Effector memory CD4-positive, alpha-beta T cell (primary cell): ENCODE measurements at regions not wholly inside any gene's neighbourhood (a gene's known extent, or its start where the extent isn't known, plus 50 kb on each side); places are given as distances from the start of the nearest gene placed in this dataset.

Source experiments
- DNase-seq, 3 donors: peaks; one replicate each; pipeline ENCODE4 v3.0.0-alpha.2; 2020
- H3K27ac ChIP-seq: 2 replicates; pipeline ENCODE4 v1.7.0; 2013; ENCODE audit warnings: mild to moderate bottlenecking, low read length, moderate library complexity; ENCODE audit not compliant: insufficient read depth, poor library complexity, severe bottlenecking
- H3K27me3 ChIP-seq: replicated peaks from 2 replicates; pipeline ENCODE4 v1.7.0; 2013; ENCODE audit warnings: mild to moderate bottlenecking, low read length; ENCODE audit not compliant: insufficient read depth, control insufficient read depth, poor library complexity, severe bottlenecking
- H3K36me3 ChIP-seq: 2 replicates; pipeline ENCODE4 v1.7.0; 2013; ENCODE audit warnings: mild to moderate bottlenecking, low read length, moderate library complexity; ENCODE audit not compliant: control insufficient read depth, insufficient read depth
- H3K4me1 ChIP-seq: 2 replicates; pipeline ENCODE4 v1.7.0; 2013; ENCODE audit warnings: low read length, mild to moderate bottlenecking; ENCODE audit not compliant: control insufficient read depth, insufficient read depth, poor library complexity, severe bottlenecking
- H3K4me3 ChIP-seq: 2 replicates; pipeline ENCODE4 v1.7.0; 2013; ENCODE audit warnings: low read length, low read depth, mild to moderate bottlenecking; ENCODE audit not compliant: insufficient read depth, poor library complexity, severe bottlenecking
- H3K9me3 ChIP-seq: 2 replicates; pipeline ENCODE4 v1.7.0; 2013; ENCODE audit warnings: mild to moderate bottlenecking, low read length, moderate library complexity; ENCODE audit not compliant: control insufficient read depth

- H3K4me1 ChIP-seq, result no peaks in the 10 kb centered on the region
- H3K4me3 ChIP-seq, result no peak overlapping the region
- no peaks in the 10 kb centered on the region for H3K9me3 ChIP-seq
- DNase-seq, result no peak
- H3K27me3 ChIP-seq, result no peaks in the 10 kb centered on the region
- no peak overlapping the region for H3K27ac ChIP-seq
- H3K36me3 ChIP-seq, result no peaks in the 10 kb centered on the region
Measured at GRCh38 chr2:145198555-145198954, 678.6 kb upstream of the ZEB2 start.

DNA sequence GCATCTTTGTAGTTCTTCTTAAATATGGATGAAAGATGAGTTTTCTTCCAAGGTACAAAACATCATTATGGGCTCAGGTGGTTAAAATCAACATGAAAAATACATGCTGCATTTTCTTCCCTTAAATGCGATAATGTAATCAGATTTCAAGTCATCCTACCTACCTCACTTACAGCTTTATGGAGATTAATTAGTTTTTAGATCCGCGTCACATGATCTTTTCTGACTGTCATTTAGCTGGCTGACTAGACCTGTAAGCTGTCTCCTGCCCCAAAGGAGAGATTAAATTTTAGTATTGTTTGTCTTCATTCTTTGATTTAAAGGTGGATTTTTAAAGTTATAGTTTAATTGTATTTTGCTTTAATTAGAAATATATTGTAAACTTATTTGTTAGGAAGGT is 678.0 kb upstream of the ZEB2 start:
- no peaks in the 10 kb centered on the region for H3K4me1 ChIP-seq
- no peak for DNase-seq
- H3K36me3 ChIP-seq, result no peaks in the 10 kb centered on the region
- H3K27me3 ChIP-seq, result no peaks in the 10 kb centered on the region
- no peak overlapping the region for H3K4me3 ChIP-seq
- no peak overlapping the region for H3K27ac ChIP-seq
- no peaks in the 10 kb centered on the region for H3K9me3 ChIP-seq

DNA sequence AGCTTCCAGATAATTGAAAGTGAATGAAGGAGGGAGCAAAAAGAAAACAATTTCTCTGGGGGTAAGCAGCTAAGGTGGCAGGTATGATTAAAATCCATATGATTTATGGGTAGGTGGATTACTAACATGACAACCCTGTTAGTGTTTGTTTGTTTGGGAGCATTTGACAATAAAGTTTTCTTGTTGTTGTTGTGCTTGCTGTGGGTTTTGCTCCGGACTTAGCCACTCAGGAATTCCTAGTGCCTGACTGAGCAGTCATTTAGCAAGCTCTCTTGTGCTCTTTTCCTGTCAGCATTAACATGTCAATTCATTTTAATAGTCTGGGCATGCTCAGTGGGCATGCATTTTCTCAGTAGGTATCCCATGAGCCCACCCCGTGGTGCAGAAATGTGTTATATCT is 674.8 kb upstream of the ZEB2 start:
- Histone ChIP-seq H3K27me3 (no peaks in the 10 kb centered on the region), H3K4me3 (no peak overlapping the region), H3K27ac (no peak overlapping the region), H3K4me1 (no peaks in the 10 kb centered on the region), H3K9me3 (no peaks in the 10 kb centered on the region), H3K36me3 (no peaks in the 10 kb centered on the region)
- DNase-seq, result no peak

GRCh38 chr2:145190031-145190703 is 670.2 kb upstream of the ZEB2 start:
- no peaks in the 10 kb centered on the region for H3K4me1 ChIP-seq
- no peaks in the 10 kb centered on the region for H3K27me3 ChIP-seq
- DNase-seq, result no peak
- no peak overlapping the region for H3K27ac ChIP-seq
- H3K4me3 ChIP-seq, result no peak overlapping the region
- H3K36me3 ChIP-seq, result no peaks in the 10 kb centered on the region
- H3K9me3 ChIP-seq, result no peaks in the 10 kb centered on the region

- DNase-seq, result no peak
- no peaks in the 10 kb centered on the region for H3K27me3 ChIP-seq
- no peaks in the 10 kb centered on the region for H3K36me3 ChIP-seq
- H3K4me1 ChIP-seq, result no peaks in the 10 kb centered on the region
- no peaks in the 10 kb centered on the region for H3K9me3 ChIP-seq
- no peak overlapping the region for H3K4me3 ChIP-seq
- H3K27ac ChIP-seq, result no peak overlapping the region
Measured at GRCh38 chr2:145186303-145186702, 666.4 kb upstream of the ZEB2 start.

- Histone ChIP-seq H3K4me3 (no peak overlapping the region), H3K36me3 (no peaks in the 10 kb centered on the region), H3K4me1 (no peaks in the 10 kb centered on the region), H3K27ac (no peak overlapping the region), H3K9me3 (no peaks in the 10 kb centered on the region), H3K27me3 (no peaks in the 10 kb centered on the region)
- no peak for DNase-seq
Measured at GRCh38 chr2:145185696-145186095, 665.8 kb upstream of the ZEB2 start.

- Histone ChIP-seq H3K9me3 (no peaks in the 10 kb centered on the region), H3K36me3 (no peaks in the 10 kb centered on the region), H3K27ac (no peak overlapping the region), H3K27me3 (no peaks in the 10 kb centered on the region), H3K4me3 (no peak overlapping the region), H3K4me1 (no peaks in the 10 kb centered on the region)
- DNase-seq, result no peak
Measured at GRCh38 chr2:145184741-145185651, 665.1 kb upstream of the ZEB2 start.

GRCh38 chr2:145169285-145169684 is 649.4 kb upstream of the ZEB2 start:
- no peaks in the 10 kb centered on the region for H3K9me3 ChIP-seq
- H3K27me3 ChIP-seq, result no peaks in the 10 kb centered on the region
- H3K4me1 ChIP-seq, result no peaks in the 10 kb centered on the region
- no peaks in the 10 kb centered on the region for H3K36me3 ChIP-seq
- no peak overlapping the region for H3K4me3 ChIP-seq
- no peak overlapping the region for H3K27ac ChIP-seq
- DNase-seq, result no peak

- H3K9me3 ChIP-seq, result no peaks in the 10 kb centered on the region
- H3K36me3 ChIP-seq, result no peaks in the 10 kb centered on the region
- H3K27me3 ChIP-seq, result no peaks in the 10 kb centered on the region
- DNase-seq, result no peak
- no peaks in the 10 kb centered on the region for H3K4me1 ChIP-seq
- H3K4me3 ChIP-seq, result no peak overlapping the region
- H3K27ac ChIP-seq, result no peak overlapping the region
Measured at GRCh38 chr2:145168091-145168490, 648.2 kb upstream of the ZEB2 start.

DNA sequence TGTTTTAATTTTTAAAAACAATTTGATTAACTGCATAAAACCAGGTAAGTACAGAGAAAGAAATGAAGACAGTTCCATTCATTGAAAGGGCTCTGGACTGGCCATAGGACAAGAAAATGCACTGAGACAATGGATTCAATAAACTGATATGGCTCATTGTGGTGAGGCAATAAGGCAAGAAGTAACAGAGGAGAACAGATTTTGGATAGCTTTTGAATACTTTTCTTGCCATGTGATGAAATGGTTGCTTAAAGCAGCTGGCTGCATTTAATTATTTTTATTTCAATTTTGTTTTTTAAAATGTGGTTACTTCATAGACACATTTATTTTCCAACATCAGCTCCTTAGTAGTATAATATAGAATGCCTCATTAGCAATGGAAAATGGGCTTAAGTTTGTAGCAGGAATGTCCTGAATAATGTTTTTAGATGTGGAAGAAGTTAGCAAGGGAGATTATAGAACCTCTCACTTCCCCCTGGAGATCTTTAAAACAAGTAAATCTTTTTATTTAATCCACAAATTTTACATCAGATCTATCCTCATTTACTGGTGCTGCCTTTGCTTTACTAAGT is 646.9 kb upstream of the ZEB2 start:
- no peaks in the 10 kb centered on the region for H3K36me3 ChIP-seq
- H3K4me1 ChIP-seq, result no peaks in the 10 kb centered on the region
- DNase-seq, result no peak
- H3K4me3 ChIP-seq, result no peak overlapping the region
- H3K9me3 ChIP-seq, result no peaks in the 10 kb centered on the region
- H3K27me3 ChIP-seq, result no peaks in the 10 kb centered on the region
- no peak overlapping the region for H3K27ac ChIP-seq
